Brain microvascular endothelial cell (primary cell): ENCODE measurements at regions not wholly inside any gene's neighbourhood (a gene's known extent, or its start where the extent isn't known, plus 50 kb on each side); places are given as distances from the start of the nearest gene placed in this dataset.
"Not testable (repeated sequence)": the region's sequence is repeated elsewhere in the genome, so short reads cannot be mapped to it uniquely, and the experiment has no call there.

Experiments
- DNase-seq: peaks from one replicate; pipeline ENCODE4 v3.0.0-alpha.2; 2020
- H3K27ac ChIP-seq: fragments of 250-450 bp; sonication (Bioruptor Pico); 2 replicates; pipeline ENCODE4 v1.5.1; 2020; ENCODE audit warnings: mild to moderate bottlenecking, moderate library complexity
- H3K27me3 ChIP-seq: fragments of 250-450 bp; sonication (Bioruptor Pico); replicated peaks from 2 replicates; pipeline ENCODE4 v1.5.1; 2020; ENCODE audit warnings: mild to moderate bottlenecking
- H3K36me3 ChIP-seq: fragments of 250-450 bp; sonication (Bioruptor Pico); replicated peaks from 2 replicates; pipeline ENCODE4 v1.5.1; 2020; ENCODE audit warnings: mild to moderate bottlenecking
- H3K4me3 ChIP-seq: 2 replicates; pipeline ENCODE4 v1.5.1; 2011; ENCODE audit warnings: low read depth, mild to moderate bottlenecking, control low read depth, low read length, moderate library complexity
- in situ Hi-C: cut with HindIII; loops from 2 replicates; pipeline ENCODE4 v1.10.0; 2017; ENCODE audit warnings: low sequenced_read_pairs, low pct_ligation_motif_present
- TF ChIP-seq, protein P1 (sequence below): IDR thresholded peaks from 2 replicates; pipeline ENCODE4 v1.5.1; 2011; ENCODE audit warnings: low read depth, mild to moderate bottlenecking, moderate library complexity, low read length, control low read depth, inconsistent platforms; ENCODE audit errors: missing control alignments

GRCh38 chr2:39968037-39968436 lies 189.0 kb upstream of the THUMPD2 start:
- TF ChIP-seq, protein P1, sequence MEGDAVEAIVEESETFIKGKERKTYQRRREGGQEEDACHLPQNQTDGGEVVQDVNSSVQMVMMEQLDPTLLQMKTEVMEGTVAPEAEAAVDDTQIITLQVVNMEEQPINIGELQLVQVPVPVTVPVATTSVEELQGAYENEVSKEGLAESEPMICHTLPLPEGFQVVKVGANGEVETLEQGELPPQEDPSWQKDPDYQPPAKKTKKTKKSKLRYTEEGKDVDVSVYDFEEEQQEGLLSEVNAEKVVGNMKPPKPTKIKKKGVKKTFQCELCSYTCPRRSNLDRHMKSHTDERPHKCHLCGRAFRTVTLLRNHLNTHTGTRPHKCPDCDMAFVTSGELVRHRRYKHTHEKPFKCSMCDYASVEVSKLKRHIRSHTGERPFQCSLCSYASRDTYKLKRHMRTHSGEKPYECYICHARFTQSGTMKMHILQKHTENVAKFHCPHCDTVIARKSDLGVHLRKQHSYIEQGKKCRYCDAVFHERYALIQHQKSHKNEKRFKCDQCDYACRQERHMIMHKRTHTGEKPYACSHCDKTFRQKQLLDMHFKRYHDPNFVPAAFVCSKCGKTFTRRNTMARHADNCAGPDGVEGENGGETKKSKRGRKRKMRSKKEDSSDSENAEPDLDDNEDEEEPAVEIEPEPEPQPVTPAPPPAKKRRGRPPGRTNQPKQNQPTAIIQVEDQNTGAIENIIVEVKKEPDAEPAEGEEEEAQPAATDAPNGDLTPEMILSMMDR, result no peak
- H3K36me3 ChIP-seq, result no peaks in the 10 kb centered on the region
- in situ Hi-C loops, result no loop called here
- no peaks in the 10 kb centered on the region for H3K27me3 ChIP-seq
- no peak overlapping the region for H3K4me3 ChIP-seq
- no peak for DNase-seq
- H3K27ac ChIP-seq, result no peak overlapping the region

DNA sequence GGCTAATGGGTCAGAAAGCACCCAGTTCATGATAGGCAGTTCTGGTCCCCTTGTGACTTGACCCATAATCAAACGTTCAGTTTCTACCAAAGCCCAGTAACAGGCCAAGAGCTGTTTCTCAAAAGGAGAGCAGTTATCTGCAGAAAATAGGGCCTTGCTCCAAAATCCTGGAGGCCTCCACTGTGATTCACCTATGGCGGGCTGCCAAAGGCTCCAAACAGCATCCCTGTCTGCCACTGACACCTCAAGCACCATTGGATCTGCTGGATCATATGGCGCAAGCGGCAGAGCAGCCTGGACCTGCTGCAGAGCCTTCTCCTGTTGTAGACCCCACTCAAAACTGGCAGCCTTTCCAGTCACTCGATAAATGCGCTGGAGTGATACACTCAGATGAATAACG lies 181.6 kb upstream of the THUMPD2 start:
- in situ Hi-C loops, DNase-seq, H3K27ac ChIP-seq, H3K36me3 ChIP-seq, H3K4me3 ChIP-seq, H3K27me3 ChIP-seq: not testable (repeated sequence)

GRCh38 chr2:39954346-39954745 lies 175.3 kb upstream of the THUMPD2 start:
- Histone ChIP-seq H3K4me3 (no peak overlapping the region), H3K27ac (no peak overlapping the region), H3K27me3 (no peaks in the 10 kb centered on the region), H3K36me3 (no peaks in the 10 kb centered on the region)
- TF ChIP-seq, protein P1, result no peak
- in situ Hi-C loops, result no loop called here
- no peak for DNase-seq

- Histone ChIP-seq H3K36me3 (no peaks in the 10 kb centered on the region), H3K4me3 (no peak overlapping the region), H3K27me3 (no peaks in the 10 kb centered on the region), H3K27ac (no peak overlapping the region)
- in situ Hi-C loops, result no loop called here
- no peak for DNase-seq
- TF ChIP-seq, protein P1, result no peak
These were observed 170.1 kb upstream of the THUMPD2 start for GRCh38 chr2:39949131-39949530.

DNA sequence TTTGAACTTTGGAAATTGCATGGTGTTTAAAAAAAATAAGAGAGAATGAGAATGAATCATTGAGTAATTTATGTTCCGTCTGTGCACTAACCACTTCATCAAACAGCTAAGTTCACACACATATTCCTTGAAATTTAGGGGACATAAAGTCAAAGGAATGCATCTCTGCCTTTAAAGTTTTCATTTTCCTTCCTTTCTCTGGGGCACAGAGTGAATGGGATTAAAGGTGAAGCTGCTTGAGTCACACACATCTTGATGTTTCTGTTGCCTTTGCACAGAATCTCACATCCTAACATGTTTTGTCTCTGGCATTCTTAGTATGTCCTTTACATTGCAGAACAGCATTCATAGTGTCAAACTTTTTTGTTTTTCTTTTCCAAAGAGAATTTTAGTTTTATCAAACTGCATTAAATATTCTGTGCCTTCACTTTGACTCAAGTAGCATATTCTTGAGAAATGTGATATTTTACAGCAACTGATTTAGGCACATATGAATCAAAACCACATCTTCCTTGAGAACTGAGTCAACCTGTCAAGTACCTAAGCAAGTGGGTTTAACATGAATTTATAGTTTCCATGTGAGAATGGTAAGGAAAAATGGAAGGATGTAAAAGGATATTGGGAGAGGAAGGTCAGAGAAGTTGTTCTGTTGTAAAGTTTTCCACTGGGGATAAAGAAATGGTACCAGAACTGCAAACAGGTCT lies 169.1 kb upstream of the THUMPD2 start:
- TF ChIP-seq, protein P1, result no peak
- in situ Hi-C loops, result no loop called here
- Histone ChIP-seq H3K27ac (no peak overlapping the region), H3K27me3 (no peaks in the 10 kb centered on the region), H3K36me3 (no peaks in the 10 kb centered on the region), H3K4me3 (no peak overlapping the region)
- DNase-seq, result no peak

DNA sequence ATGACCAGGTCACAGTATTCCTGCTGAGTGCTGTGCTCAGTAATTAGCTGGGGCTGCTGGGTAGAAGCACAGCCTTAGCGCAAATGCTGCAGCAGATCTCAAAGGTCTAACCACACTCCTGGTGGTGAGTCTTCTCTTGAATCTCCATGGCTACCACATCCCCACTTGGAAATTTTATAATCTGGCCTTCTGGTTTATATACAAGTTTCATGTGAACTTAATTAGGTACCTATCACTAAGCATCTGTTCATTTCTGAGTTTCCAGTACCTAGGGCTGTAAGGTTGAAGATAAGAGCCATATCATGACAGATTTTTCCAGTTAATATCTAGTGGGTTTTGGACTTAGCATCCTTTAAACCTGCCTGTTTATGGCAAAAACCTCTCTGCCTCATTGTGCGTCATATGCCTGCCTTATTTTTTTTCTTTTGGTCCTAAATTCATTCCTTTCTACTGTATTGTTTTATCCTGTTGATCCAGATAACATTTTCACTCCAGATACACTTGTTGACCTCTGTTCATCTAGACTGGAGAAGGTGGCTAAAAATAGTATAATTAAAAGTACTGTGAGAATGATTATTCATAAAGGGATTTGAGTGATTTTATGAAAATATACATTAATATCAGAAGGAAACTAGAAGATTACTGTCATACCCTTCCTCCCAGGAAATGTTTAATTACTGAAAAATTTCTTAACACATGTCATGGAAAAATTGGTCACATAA lies 168.4 kb upstream of the THUMPD2 start:
- no peak for DNase-seq
- TF ChIP-seq, protein P1, result no peak
- no peak overlapping the region for H3K27ac ChIP-seq
- H3K27me3 ChIP-seq, result no peaks in the 10 kb centered on the region
- no peak overlapping the region for H3K4me3 ChIP-seq
- in situ Hi-C loops, result no loop called here
- H3K36me3 ChIP-seq, result no peaks in the 10 kb centered on the region
